HepG2 (cell line): ENCODE measurements at regions not wholly inside any gene's neighbourhood (a gene's known extent, or its start where the extent isn't known, plus 50 kb on each side); places are given as distances from the start of the nearest gene placed in this dataset.

ENCODE experiments used
- CBX2 ChIP-seq, 2 experiments: fragments of 200-600 bp in 1 of 2; sonication (generic); formaldehyde crosslinking in 1 of 2; IDR thresholded peaks; 2 replicates each; pipeline versions ENCODE4 v1.7.0 to v1.8.1; 2018 to 2022; ENCODE audit warnings: low read depth in 2 of 2, low read length in 1 of 2, mild to moderate bottlenecking in 1 of 2, missing genetic modification reagents in 1 of 2
- EZH2 ChIP-seq: conservative IDR thresholded peaks from 2 replicates; pipeline ENCODE4 v1.6.1; 2012; ENCODE audit warnings: mild to moderate bottlenecking, low read depth, low read length, moderate library complexity
- KDM3A ChIP-seq: IDR thresholded peaks from 2 replicates; pipeline ENCODE4 v1.6.1; 2018; ENCODE audit warnings: low read depth, missing compliant biosample characterization
- MXI1 ChIP-seq: IDR thresholded peaks from 3 replicates; pipeline ENCODE4 v1.6.1; 2012; ENCODE audit warnings: low read depth, low read length, inconsistent platforms, borderline replicate concordance
- POLR2AphosphoS5 ChIP-seq: IDR thresholded peaks from 2 replicates; pipeline ENCODE4 v1.6.1; 2012; ENCODE audit warnings: low read depth, low read length
- ZNF24 ChIP-seq: fragments of 450-650 bp; IDR thresholded peaks from 2 replicates; pipeline ENCODE4 v1.6.1; 2017; ENCODE audit warnings: antibody characterized with exemption, mild to moderate bottlenecking
- ZNF274 ChIP-seq: sonication (generic); formaldehyde crosslinking; IDR thresholded peaks from 2 replicates; pipeline ENCODE4 v1.5.1; 2020; ENCODE audit warnings: mild to moderate bottlenecking, missing genetic modification reagents
- TF ChIP-seq, protein P1 (sequence below): sonication (generic); formaldehyde crosslinking; IDR thresholded peaks from 2 replicates; pipeline ENCODE4 v1.4.0; 2020; ENCODE audit warnings: missing genetic modification reagents
- TF ChIP-seq, protein P2 (sequence below): sonication (generic); formaldehyde crosslinking; IDR thresholded peaks from 2 replicates; pipeline ENCODE4 v1.5.0; 2020; ENCODE audit warnings: mild to moderate bottlenecking, missing genetic modification reagents, moderate library complexity
- TF ChIP-seq, protein P3 (sequence below): sonication (generic); formaldehyde crosslinking; IDR thresholded peaks from 2 replicates; pipeline ENCODE4 v1.4.0; 2020; ENCODE audit warnings: mild to moderate bottlenecking, missing genetic modification reagents

DNA sequence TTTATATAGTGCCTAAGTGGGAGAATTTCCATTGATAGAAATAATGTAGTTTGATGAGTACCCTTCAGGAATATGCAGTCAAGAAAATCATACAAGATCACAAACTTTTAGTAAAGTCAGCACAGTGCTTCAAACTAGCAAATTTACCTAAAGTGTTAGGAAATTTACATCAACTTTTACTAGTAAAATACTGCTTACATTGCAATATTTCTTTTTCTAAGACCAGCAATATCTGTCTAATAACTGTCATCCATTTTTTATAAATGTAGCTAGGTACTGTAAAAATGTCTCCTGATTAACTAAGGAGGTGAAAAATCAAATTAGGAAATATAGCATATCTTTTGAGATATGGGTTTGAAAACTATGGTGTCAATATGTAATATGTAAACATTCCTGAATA is 405.4 kb downstream of the MDFIC start:
- TF ChIP-seq, protein P1, sequence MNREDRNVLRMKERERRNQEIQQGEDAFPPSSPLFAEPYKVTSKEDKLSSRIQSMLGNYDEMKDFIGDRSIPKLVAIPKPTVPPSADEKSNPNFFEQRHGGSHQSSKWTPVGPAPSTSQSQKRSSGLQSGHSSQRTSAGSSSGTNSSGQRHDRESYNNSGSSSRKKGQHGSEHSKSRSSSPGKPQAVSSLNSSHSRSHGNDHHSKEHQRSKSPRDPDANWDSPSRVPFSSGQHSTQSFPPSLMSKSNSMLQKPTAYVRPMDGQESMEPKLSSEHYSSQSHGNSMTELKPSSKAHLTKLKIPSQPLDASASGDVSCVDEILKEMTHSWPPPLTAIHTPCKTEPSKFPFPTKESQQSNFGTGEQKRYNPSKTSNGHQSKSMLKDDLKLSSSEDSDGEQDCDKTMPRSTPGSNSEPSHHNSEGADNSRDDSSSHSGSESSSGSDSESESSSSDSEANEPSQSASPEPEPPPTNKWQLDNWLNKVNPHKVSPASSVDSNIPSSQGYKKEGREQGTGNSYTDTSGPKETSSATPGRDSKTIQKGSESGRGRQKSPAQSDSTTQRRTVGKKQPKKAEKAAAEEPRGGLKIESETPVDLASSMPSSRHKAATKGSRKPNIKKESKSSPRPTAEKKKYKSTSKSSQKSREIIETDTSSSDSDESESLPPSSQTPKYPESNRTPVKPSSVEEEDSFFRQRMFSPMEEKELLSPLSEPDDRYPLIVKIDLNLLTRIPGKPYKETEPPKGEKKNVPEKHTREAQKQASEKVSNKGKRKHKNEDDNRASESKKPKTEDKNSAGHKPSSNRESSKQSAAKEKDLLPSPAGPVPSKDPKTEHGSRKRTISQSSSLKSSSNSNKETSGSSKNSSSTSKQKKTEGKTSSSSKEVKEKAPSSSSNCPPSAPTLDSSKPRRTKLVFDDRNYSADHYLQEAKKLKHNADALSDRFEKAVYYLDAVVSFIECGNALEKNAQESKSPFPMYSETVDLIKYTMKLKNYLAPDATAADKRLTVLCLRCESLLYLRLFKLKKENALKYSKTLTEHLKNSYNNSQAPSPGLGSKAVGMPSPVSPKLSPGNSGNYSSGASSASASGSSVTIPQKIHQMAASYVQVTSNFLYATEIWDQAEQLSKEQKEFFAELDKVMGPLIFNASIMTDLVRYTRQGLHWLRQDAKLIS, result no peak
- no peak for TF ChIP-seq EZH2
- no peak for TF ChIP-seq CBX2 (IDR thresholded peaks at IDR 0.05; ENCODE audit: low read depth, low read length)
- no peak for TF ChIP-seq CBX2 (CRISPR knock-in tag; IDR thresholded peaks at IDR 0.05; ENCODE audit: low read depth)
- TF ChIP-seq ZNF274, result no peak
- TF ChIP-seq POLR2AphosphoS5, result no peak
- TF ChIP-seq, protein P2, sequence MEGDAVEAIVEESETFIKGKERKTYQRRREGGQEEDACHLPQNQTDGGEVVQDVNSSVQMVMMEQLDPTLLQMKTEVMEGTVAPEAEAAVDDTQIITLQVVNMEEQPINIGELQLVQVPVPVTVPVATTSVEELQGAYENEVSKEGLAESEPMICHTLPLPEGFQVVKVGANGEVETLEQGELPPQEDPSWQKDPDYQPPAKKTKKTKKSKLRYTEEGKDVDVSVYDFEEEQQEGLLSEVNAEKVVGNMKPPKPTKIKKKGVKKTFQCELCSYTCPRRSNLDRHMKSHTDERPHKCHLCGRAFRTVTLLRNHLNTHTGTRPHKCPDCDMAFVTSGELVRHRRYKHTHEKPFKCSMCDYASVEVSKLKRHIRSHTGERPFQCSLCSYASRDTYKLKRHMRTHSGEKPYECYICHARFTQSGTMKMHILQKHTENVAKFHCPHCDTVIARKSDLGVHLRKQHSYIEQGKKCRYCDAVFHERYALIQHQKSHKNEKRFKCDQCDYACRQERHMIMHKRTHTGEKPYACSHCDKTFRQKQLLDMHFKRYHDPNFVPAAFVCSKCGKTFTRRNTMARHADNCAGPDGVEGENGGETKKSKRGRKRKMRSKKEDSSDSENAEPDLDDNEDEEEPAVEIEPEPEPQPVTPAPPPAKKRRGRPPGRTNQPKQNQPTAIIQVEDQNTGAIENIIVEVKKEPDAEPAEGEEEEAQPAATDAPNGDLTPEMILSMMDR (CRISPR knock-in tag), result no peak
- no peak for TF ChIP-seq KDM3A (CRISPR knock-in tag)
- TF ChIP-seq, protein P3, sequence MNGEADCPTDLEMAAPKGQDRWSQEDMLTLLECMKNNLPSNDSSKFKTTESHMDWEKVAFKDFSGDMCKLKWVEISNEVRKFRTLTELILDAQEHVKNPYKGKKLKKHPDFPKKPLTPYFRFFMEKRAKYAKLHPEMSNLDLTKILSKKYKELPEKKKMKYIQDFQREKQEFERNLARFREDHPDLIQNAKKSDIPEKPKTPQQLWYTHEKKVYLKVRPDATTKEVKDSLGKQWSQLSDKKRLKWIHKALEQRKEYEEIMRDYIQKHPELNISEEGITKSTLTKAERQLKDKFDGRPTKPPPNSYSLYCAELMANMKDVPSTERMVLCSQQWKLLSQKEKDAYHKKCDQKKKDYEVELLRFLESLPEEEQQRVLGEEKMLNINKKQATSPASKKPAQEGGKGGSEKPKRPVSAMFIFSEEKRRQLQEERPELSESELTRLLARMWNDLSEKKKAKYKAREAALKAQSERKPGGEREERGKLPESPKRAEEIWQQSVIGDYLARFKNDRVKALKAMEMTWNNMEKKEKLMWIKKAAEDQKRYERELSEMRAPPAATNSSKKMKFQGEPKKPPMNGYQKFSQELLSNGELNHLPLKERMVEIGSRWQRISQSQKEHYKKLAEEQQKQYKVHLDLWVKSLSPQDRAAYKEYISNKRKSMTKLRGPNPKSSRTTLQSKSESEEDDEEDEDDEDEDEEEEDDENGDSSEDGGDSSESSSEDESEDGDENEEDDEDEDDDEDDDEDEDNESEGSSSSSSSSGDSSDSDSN (CRISPR knock-in tag), result no peak
- no peak for TF ChIP-seq ZNF24
- no peak for TF ChIP-seq MXI1
